ENCODE measurements at regions not wholly inside any gene's neighbourhood (a gene's known extent, or its start where the extent isn't known, plus 50 kb on each side); places are given as distances from the start of the nearest gene placed in this dataset.
A peak's percentile ranks its signal among the peaks of the same experiment; 100 is the strongest.
"Not testable (repeated sequence)": the region's sequence is repeated elsewhere in the genome, so short reads cannot be mapped to it uniquely, and the experiment has no call there.

DNA sequence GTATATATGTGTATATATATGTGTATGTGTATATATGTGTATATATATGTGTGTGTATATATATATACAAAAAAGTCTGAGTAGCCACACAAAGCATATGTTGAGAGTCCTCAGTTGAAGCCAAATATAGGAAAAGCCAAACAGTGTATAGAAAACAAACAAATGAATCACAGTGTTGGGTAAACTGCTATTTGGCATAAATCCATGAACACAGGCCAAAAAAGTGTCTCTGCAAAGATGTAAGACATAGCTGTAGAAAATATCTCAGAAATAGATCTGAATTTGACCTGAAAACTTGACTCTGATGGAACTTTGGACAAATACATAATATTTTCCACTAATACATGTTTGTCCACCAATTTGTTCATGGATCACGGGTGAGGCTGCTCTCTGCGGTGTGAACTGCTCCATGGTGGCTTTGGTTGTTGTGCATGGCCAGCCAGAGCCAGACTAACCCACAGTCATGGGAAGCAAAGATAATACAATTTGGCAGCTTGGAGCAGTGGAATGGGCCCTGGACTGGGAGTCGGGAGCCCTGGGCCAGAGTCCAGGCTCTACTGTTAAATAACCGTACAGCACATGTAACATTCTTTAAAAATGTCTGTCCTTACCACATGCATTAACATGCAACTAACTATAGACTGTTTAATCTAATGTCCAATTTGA is 76.9 kb upstream of the EED start:
- Histone ChIP-seq H3K4me3 (no peak overlapping the region), H3K27me3 (replicated peaks; ENCODE audit: insufficient read depth) (no peaks in the 10 kb centered on the region), H3K9me3 (no peaks in the 10 kb centered on the region), H3K27ac (no peak overlapping the region), H3K36me3 (no peaks in the 10 kb centered on the region), H3K4me1 (ENCODE audit: control insufficient read depth in 1 of 2, low read depth in 2 of 2) (peaks cover 4 to 12% of the 10 kb centered on the region in 2 donors)
- DNase-seq (ENCODE audit: low spot score) (no peak), ATAC-seq (ENCODE audit: insufficient number of reproducible peaks, low FRiP score, low read depth) (no peak)
- TF ChIP-seq, protein P1, sequence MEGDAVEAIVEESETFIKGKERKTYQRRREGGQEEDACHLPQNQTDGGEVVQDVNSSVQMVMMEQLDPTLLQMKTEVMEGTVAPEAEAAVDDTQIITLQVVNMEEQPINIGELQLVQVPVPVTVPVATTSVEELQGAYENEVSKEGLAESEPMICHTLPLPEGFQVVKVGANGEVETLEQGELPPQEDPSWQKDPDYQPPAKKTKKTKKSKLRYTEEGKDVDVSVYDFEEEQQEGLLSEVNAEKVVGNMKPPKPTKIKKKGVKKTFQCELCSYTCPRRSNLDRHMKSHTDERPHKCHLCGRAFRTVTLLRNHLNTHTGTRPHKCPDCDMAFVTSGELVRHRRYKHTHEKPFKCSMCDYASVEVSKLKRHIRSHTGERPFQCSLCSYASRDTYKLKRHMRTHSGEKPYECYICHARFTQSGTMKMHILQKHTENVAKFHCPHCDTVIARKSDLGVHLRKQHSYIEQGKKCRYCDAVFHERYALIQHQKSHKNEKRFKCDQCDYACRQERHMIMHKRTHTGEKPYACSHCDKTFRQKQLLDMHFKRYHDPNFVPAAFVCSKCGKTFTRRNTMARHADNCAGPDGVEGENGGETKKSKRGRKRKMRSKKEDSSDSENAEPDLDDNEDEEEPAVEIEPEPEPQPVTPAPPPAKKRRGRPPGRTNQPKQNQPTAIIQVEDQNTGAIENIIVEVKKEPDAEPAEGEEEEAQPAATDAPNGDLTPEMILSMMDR (IDR thresholded peaks at IDR 0.05), result no peak

DNA sequence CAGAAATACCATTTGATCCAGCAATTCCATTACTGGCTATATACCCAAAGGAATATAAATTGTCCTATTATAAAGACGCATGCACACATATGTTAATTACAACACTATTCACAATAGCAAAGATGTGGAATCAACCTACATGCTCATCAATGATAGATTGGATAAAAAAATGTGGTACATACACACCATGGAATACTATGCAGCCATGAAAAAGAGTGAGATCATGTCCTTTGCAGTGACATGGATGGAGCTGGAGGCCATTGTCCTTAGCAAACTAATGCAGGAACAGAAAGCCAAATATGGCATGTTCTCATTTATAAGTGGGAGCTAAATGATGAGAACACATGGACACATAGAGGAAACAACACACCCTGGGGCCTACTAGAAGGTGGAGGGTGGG is 78.3 kb upstream of the EED start:
- not testable (repeated sequence) for H3K27ac ChIP-seq; ATAC-seq (ENCODE audit: insufficient number of reproducible peaks, low FRiP score, low read depth); H3K36me3 ChIP-seq; H3K4me3 ChIP-seq; DNase-seq (ENCODE audit: low spot score); H3K27me3 ChIP-seq (replicated peaks; ENCODE audit: insufficient read depth); H3K9me3 ChIP-seq
- peaks cover 11 to 22% of the 10 kb centered on the region in 2 donors for H3K4me1 ChIP-seq (ENCODE audit: control insufficient read depth in 1 of 2, low read depth in 2 of 2)

DNA sequence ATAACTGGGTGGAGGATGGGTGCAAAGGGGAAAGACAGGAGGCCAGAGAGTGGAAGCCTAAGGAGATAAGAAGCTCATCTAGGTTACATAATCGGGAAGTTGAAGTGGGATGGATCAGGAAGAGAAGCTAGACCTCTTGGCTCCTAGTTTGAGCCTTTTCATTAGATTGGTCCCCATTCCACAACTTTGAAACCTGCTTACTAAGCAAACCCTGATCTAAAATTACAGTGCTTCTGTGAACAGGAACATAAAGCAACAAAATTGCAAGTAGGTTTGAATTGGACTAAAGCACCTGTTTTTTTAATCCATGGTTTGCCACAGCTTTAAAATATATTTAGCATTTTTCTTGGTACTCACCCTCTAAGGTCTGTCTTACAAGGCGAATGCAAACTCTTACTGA is 80.4 kb upstream of the EED start:
- H3K27me3 ChIP-seq (replicated peaks; ENCODE audit: insufficient read depth), result no peaks in the 10 kb centered on the region
- H3K27ac ChIP-seq, result no peak overlapping the region
- TF ChIP-seq, protein P1 (IDR thresholded peaks at IDR 0.05), result no peak
- H3K36me3 ChIP-seq, result no peaks in the 10 kb centered on the region
- ATAC-seq (ENCODE audit: insufficient number of reproducible peaks, low FRiP score, low read depth) (no peak), DNase-seq (ENCODE audit: low spot score) (no peak)
- H3K4me3 ChIP-seq, result no peak overlapping the region
- H3K4me1 ChIP-seq (ENCODE audit: control insufficient read depth in 1 of 2, low read depth in 2 of 2), result peaks cover 11 to 22% of the 10 kb centered on the region in 2 donors
- no peaks in the 10 kb centered on the region for H3K9me3 ChIP-seq

DNA sequence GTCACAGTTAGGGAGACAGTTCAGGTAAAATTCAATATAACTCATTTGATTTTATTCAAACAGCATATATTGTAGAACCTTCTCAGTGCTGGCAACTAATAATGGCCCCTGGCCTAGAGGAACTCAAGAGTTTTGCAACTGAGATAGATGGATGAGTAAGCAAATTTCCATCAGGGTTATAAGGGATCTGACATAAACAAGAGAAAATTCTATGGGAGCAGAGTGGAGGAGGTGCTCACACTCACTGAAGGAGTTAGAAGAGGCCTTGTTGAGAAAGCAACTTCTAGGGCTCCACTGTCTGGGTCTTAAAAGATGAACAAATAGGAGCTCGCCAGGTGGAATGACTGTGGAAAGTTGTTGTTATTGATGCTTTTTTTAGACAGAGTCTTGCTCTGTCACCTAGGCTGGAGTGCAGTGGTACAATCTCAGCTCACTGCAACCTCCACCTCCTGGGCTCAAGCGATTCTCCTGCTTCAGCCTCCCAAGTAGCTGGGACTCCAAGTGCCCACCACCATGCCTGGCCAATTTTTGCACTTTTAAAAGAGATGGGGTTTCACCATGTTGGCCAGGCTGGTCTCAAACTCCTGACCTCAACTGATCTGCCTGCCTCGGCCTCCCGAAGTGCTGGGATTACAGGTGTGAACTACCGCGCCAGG is 81.2 kb upstream of the EED start:
- not testable (repeated sequence) for H3K36me3 ChIP-seq; H3K4me3 ChIP-seq; ATAC-seq (ENCODE audit: insufficient number of reproducible peaks, low FRiP score, low read depth); DNase-seq (ENCODE audit: low spot score); H3K9me3 ChIP-seq; H3K27me3 ChIP-seq (replicated peaks; ENCODE audit: insufficient read depth)
- Histone ChIP-seq H3K27ac (peak overlapping the region in 1 of 2 donors; percentile 14), H3K4me1 (ENCODE audit: control insufficient read depth in 1 of 2, low read depth in 2 of 2) (peaks cover 11 to 22% of the 10 kb centered on the region in 2 donors)

DNA sequence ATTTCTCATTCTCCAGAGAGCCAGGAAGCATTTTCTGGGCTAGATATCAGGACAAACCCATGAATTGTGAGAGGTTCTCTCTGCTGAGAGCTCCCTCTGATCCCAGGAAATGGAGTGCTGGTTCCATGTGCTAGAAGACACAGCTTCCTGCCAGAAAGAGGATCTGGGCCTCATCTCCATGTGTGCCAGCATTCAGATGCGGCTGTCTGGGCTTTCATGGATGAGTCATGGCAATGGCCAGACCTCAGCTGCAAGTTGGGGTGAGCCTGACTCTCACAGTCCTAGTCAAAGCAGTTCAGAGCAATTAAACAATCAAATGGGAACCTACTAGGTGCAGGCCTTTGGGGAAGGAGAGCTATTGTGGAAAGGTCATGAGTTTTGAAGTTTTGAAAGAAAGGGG is 82.3 kb upstream of the EED start:
- H3K36me3 ChIP-seq, result no peaks in the 10 kb centered on the region
- peak overlapping the region in 1 of 2 donors; percentile 40 for H3K27ac ChIP-seq
- H3K4me1 ChIP-seq (ENCODE audit: control insufficient read depth in 1 of 2, low read depth in 2 of 2), result peaks cover 8 to 14% of the 10 kb centered on the region in 2 donors
- no peaks in the 10 kb centered on the region for H3K9me3 ChIP-seq
- TF ChIP-seq, protein P1 (IDR thresholded peaks at IDR 0.05), result no peak
- no peak overlapping the region for H3K4me3 ChIP-seq
- ATAC-seq (ENCODE audit: insufficient number of reproducible peaks, low FRiP score, low read depth), result no peak
- no peak for DNase-seq (ENCODE audit: low spot score)
- no peaks in the 10 kb centered on the region for H3K27me3 ChIP-seq (replicated peaks; ENCODE audit: insufficient read depth)

DNA sequence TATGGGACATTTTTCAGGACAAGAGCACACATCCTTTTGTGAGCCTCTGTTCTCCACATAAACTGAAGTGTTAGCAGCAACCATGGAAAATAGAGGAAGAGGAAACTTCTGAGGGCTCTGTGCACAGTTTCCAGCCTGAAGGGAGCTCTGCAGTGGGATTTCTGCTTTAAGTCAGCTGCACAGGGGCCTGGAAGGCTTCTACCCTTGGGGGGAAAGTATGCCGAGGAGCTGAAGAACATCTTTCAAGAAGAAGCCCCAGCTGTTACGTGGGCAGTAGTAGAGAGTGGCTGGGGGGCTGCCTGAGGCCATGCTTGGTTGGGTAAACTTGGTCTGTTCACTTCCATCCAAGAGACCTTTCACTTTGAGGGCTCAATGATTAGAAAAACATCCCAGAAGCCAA is 82.7 kb upstream of the EED start:
- Histone ChIP-seq H3K4me1 (ENCODE audit: control insufficient read depth in 1 of 2, low read depth in 2 of 2) (peaks cover 8 to 14% of the 10 kb centered on the region in 2 donors), H3K27ac (peak overlapping the region in 1 of 2 donors; percentile 40), H3K9me3 (no peaks in the 10 kb centered on the region), H3K27me3 (replicated peaks; ENCODE audit: insufficient read depth) (no peaks in the 10 kb centered on the region), H3K36me3 (no peaks in the 10 kb centered on the region), H3K4me3 (no peak overlapping the region)
- no peak for DNase-seq (ENCODE audit: low spot score)
- ATAC-seq (ENCODE audit: insufficient number of reproducible peaks, low FRiP score, low read depth), result no peak
- TF ChIP-seq, protein P1 (IDR thresholded peaks at IDR 0.05), result no peak

Data from thoracic aorta (tissue), 2 donors.